Fibroblast of lung (primary cell): ENCODE measurements at regions not wholly inside any gene's neighbourhood (a gene's known extent, or its start where the extent isn't known, plus 50 kb on each side); places are given as distances from the start of the nearest gene placed in this dataset.

Experiments
- CTCF ChIP-seq, 2 donors: IDR thresholded peaks in 1 of 2; conservative IDR thresholded peaks in 1 of 2; 1 replicate in 1 of 2; 2 replicates in 1 of 2; pipeline ENCODE4 v1.5.1; 2011 to 2012; ENCODE audit warnings: low read length in 2 of 2, control low read depth in 1 of 2, inconsistent platforms in 1 of 2, low read depth in 1 of 2, mild to moderate bottlenecking in 1 of 2
- EZH2 ChIP-seq: IDR thresholded peaks from 2 replicates; pipeline ENCODE4 v1.5.1; 2012; ENCODE audit warnings: low read length, control low read depth, mild to moderate bottlenecking; ENCODE audit errors: missing control alignments

- no peak for TF ChIP-seq CTCF (conservative IDR thresholded peaks at IDR 0.05 in 1 of 2, IDR thresholded peaks at IDR 0.05 in 1 of 2; ENCODE audit: low read depth in 1 of 2, low read length in 2 of 2)
- TF ChIP-seq EZH2: no peak
Measured at GRCh38 chr1:118688891-118689290, 299.3 kb downstream of the TBX15 start.
